Endometrial microvascular endothelial cells (primary cell): ENCODE measurements at regions not wholly inside any gene's neighbourhood (a gene's known extent, or its start where the extent isn't known, plus 50 kb on each side); places are given as distances from the start of the nearest gene placed in this dataset.
"Not testable (repeated sequence)": the region's sequence is repeated elsewhere in the genome, so short reads cannot be mapped to it uniquely, and the experiment has no call there.

Source experiments
- in situ Hi-C: cut with HindIII; loops from 2 replicates; pipeline ENCODE4 v1.10.0; 2017; ENCODE audit warnings: low sequenced_read_pairs, low pct_unique_long_range_greater_than_20kb; ENCODE audit errors: inconsistent ontology term

- in situ Hi-C loops, result no loop called here
Measured at GRCh38 chr2:12560618-12561017, 156.1 kb upstream of the TRIB2 start.

GRCh38 chr2:12567411-12567810, 149.3 kb upstream of the TRIB2 start:
- in situ Hi-C loops, result no loop called here

- in situ Hi-C loops, result not testable (repeated sequence)
Measured at GRCh38 chr2:12569510-12569909, 147.2 kb upstream of the TRIB2 start.

- in situ Hi-C loops, result not testable (repeated sequence)
Measured at GRCh38 chr2:12569929-12570328, 146.8 kb upstream of the TRIB2 start.

- in situ Hi-C loops, result no loop called here
Measured at GRCh38 chr2:12577091-12577490, 139.6 kb upstream of the TRIB2 start.

GRCh38 chr2:12577567-12578253, 139.0 kb upstream of the TRIB2 start:
- in situ Hi-C loops, result no loop called here

GRCh38 chr2:12579018-12579417, 137.7 kb upstream of the TRIB2 start:
- in situ Hi-C loops, result no loop called here

GRCh38 chr2:12584338-12584737, 132.4 kb upstream of the TRIB2 start:
- in situ Hi-C loops, result no loop called here

- in situ Hi-C loops, result no loop called here
Measured at GRCh38 chr2:12585784-12586183, 131.0 kb upstream of the TRIB2 start.

GRCh38 chr2:12587228-12587627, 129.5 kb upstream of the TRIB2 start:
- in situ Hi-C loops, result no loop called here

- in situ Hi-C loops, result no loop called here
Measured at GRCh38 chr2:12587729-12588522, 128.8 kb upstream of the TRIB2 start.

- in situ Hi-C loops, result no loop called here
Measured at GRCh38 chr2:12588986-12589385, 127.8 kb upstream of the TRIB2 start.

- in situ Hi-C loops, result no loop called here
Measured at GRCh38 chr2:12589802-12590320, 126.9 kb upstream of the TRIB2 start.

- in situ Hi-C loops, result no loop called here
Measured at GRCh38 chr2:12592296-12592695, 124.4 kb upstream of the TRIB2 start.

- in situ Hi-C loops, result no loop called here
Measured at GRCh38 chr2:12594590-12594989, 122.1 kb upstream of the TRIB2 start.

GRCh38 chr2:12596771-12597170, 120.0 kb upstream of the TRIB2 start:
- in situ Hi-C loops, result no loop called here

GRCh38 chr2:12597610-12598009, 119.1 kb upstream of the TRIB2 start:
- in situ Hi-C loops, result no loop called here

GRCh38 chr2:12602661-12603060, 114.1 kb upstream of the TRIB2 start:
- in situ Hi-C loops, result no loop called here

- in situ Hi-C loops, result no loop called here
Measured at GRCh38 chr2:12603781-12604295, 112.9 kb upstream of the TRIB2 start.

- in situ Hi-C loops, result no loop called here
Measured at GRCh38 chr2:12604341-12604740, 112.4 kb upstream of the TRIB2 start.
